Large intestine (tissue), 3 donors: ENCODE measurements at regions not wholly inside any gene's neighbourhood (a gene's known extent, or its start where the extent isn't known, plus 50 kb on each side); places are given as distances from the start of the nearest gene placed in this dataset.

Experiments used
- DNase-seq, 2 donors: peaks; one replicate each; pipeline versions ENCODE4 v3.0.0 to v3.0.0-alpha.2; 2013
- H3K27ac ChIP-seq: one replicate; pipeline ENCODE4 v1.5.1; 2013; ENCODE audit warnings: low read length
- H3K27me3 ChIP-seq: 2 replicates; pipeline ENCODE4 v1.6.1; 2013; ENCODE audit warnings: low read length; ENCODE audit not compliant: control insufficient read depth, insufficient read depth
- H3K36me3 ChIP-seq: 2 replicates; pipeline ENCODE4 v1.6.1; 2013; ENCODE audit warnings: low read length; ENCODE audit not compliant: control insufficient read depth, insufficient read depth
- H3K4me1 ChIP-seq: one replicate; pipeline ENCODE4 v1.6.1; 2013; ENCODE audit warnings: low read length; ENCODE audit not compliant: control insufficient read depth, insufficient read depth
- H3K4me3 ChIP-seq: one replicate; pipeline ENCODE4 v1.5.1; 2013; ENCODE audit warnings: low read length
- H3K9me3 ChIP-seq: one replicate; pipeline ENCODE4 v1.6.1; 2013; ENCODE audit warnings: mild to moderate bottlenecking, low read depth, low read length, moderate library complexity; ENCODE audit not compliant: control insufficient read depth
- WGBS: methylation state at CpG from one replicate; pipeline ENCODE4 v1.1.5; 2013; ENCODE audit warnings: low lambda C conversion rate; ENCODE audit not compliant: insufficient coverage; 5-methylcytosine and 5-hydroxymethylcytosine counted together

DNA sequence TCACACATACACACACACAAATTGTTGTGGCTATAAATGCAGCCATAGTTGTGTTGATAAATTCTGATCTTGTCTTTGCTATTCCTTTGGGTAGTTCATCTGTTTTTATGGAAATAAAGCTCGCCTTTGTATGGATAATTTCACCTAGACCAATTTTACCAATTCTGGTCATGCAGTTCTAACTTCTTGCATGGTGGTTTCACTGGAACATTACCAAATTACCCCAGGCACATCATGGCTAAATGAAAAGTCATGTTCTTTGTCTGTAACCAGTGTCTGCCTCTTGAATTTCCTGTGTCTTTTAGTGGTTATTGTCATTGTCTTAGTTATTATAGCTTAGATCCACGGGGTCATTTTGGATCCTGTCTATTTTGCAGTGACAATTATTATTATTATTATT is 50.3 kb upstream of the TMC1 start:
- no peak overlapping the region for H3K4me3 ChIP-seq
- no peak for DNase-seq
- no peaks in the 10 kb centered on the region for H3K27me3 ChIP-seq
- no peaks in the 10 kb centered on the region for H3K36me3 ChIP-seq
- peaks cover 20% of the 10 kb centered on the region for H3K4me1 ChIP-seq
- no peak overlapping the region for H3K27ac ChIP-seq
- 90% methylated on average over 2 of the region's 2 CpGs for WGBS
- H3K9me3 ChIP-seq: no peaks in the 10 kb centered on the region

DNA sequence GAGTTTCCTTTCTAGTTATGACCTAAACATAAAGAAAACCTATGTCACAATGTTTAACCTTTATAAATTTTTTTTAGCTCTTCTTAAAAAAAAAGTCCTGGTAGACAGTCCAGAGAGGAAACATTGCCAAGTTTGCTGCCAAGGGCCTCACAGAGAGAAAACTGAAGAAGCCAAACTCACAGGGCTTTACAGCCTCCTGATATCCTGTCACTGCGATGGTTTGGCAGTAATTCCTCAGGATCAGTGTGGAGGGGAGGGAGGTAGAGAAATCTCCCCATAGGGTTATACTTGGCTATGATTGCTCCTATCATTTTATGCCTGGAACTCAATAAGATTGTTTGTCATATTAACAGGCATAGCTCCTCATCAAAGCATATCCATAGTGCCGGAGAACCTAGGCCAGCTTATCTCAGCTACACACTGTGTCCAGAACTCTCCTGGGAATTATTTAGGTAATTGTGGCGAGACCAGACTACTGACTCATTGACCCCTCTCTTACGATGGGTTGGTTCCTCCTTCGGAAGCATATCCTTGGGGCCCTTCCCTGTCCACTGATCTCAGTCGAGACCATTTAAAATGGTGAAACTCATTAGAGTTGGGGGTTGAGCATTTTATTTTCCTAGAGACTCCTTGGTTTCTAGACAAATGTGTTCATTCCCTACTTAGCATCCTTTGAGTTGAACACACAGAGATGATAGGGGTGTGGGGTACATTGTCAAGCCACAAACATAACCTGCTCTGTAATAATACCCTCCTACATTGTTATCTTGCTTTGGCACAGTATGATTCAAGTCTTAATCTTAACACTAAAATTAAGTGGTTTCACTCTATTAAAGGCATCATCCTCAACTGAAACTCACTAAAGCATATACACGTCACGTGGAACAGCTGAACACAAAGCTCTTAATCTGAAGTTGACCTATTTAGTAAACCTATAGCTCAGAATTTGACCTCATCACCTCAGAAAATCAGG is 53.4 kb upstream of the TMC1 start:
- H3K4me1 ChIP-seq: peaks cover under 1% of the 10 kb centered on the region
- no peak for DNase-seq
- no CpG with 5 or more reads among the region's 8 CpGs for WGBS

DNA sequence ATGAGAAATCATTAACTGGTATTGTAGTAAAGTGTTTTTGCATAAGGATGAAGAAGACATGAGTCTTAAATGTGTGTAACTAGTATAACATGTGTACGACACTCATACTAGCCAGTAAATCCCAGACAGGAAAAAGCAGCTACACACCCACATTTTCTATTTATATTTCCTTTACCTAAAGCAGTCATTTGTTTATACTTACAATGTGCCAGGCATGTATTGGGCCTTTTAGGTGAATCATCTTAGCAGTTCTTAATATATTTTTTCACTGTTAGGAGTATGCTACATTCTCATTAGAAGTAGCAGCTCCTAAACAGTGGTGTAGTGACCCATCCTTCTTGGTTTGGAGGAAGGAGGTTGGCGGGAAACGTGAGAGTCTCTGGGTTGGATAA is 55.8 kb upstream of the TMC1 start:
- no peak overlapping the region for H3K4me3 ChIP-seq
- H3K36me3 ChIP-seq: no peaks in the 10 kb centered on the region
- H3K4me1 ChIP-seq: peaks cover 12% of the 10 kb centered on the region
- no peaks in the 10 kb centered on the region for H3K27me3 ChIP-seq
- no peaks in the 10 kb centered on the region for H3K9me3 ChIP-seq
- no peak overlapping the region for H3K27ac ChIP-seq
- 100% methylated on average over 2 of the region's 3 CpGs for WGBS
- no peak for DNase-seq

More for the DNA sequence above, 53.4 kb upstream of the TMC1 start:
- Histone ChIP-seq H3K4me3 (no peak overlapping the region), H3K9me3 (no peaks in the 10 kb centered on the region), H3K36me3 (no peaks in the 10 kb centered on the region), H3K27me3 (no peaks in the 10 kb centered on the region), H3K27ac (no peak overlapping the region)

DNA sequence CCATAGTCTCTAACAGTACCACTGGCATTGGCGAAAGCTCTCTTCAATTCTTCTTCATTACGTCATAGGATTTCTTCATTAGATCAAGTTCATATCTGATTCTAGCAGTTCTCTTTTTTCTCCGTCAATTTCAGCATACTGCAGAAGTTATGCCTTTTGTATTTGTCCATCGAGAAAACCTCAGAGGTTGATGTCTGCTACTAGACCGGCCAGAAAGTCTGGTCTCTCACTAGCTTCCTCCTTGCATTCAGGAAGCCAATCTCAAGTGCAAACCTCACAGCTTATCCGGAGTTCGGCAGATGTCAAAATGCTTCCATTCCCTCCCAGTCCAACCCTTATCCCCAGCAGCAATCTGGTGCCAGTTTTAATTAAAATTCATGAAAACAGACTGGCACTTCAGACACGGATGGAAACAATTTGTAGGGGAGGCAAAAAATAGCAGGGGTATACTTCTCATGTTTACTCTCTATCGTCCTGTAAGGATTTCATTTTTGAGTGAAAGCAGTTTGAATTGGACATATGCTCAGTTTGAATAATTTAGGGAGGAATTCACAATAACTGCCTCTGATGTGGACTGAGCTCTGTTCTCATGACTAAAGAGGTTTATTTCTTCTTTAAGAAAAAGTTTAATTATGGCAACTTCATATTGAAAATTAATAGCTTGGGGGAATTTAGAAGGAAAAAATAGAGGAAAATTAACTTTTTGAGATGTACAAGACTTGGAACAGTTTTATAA is 56.4 kb upstream of the TMC1 start:
- H3K4me3 ChIP-seq: no peak overlapping the region
- 95% methylated on average over 4 of the region's 9 CpGs for WGBS
- H3K27me3 ChIP-seq: no peaks in the 10 kb centered on the region
- H3K4me1 ChIP-seq: peaks cover 17% of the 10 kb centered on the region
- H3K27ac ChIP-seq: no peak overlapping the region
- no peak for DNase-seq
- no peaks in the 10 kb centered on the region for H3K9me3 ChIP-seq
- H3K36me3 ChIP-seq: no peaks in the 10 kb centered on the region

DNA sequence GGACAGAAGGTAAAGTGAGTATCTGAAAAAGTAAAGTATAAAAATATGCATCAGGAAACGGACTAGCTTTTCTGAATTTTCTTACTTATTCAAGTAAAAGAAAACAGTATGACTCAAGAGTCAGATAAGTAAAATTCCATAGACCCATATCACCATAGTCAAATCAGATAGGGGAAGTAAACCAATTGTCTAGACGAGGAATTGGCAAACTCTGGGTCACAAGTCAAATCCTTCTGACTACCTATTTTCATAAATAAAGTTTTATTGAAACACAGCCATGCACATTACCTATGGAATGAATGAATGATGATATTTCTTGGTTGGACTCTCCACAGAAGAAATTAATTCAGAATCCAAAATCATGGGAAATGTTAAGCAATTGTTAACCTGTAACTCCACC is 59.1 kb upstream of the TMC1 start:
- 88% methylated on average over 1 of the region's 2 CpGs for WGBS
- peak in 1 of 2 donors; percentile 30 for DNase-seq
- Histone ChIP-seq H3K36me3 (no peaks in the 10 kb centered on the region), H3K27ac (no peak overlapping the region), H3K4me1 (peaks cover 26% of the 10 kb centered on the region), H3K9me3 (no peaks in the 10 kb centered on the region), H3K4me3 (no peak overlapping the region), H3K27me3 (no peaks in the 10 kb centered on the region)

DNA sequence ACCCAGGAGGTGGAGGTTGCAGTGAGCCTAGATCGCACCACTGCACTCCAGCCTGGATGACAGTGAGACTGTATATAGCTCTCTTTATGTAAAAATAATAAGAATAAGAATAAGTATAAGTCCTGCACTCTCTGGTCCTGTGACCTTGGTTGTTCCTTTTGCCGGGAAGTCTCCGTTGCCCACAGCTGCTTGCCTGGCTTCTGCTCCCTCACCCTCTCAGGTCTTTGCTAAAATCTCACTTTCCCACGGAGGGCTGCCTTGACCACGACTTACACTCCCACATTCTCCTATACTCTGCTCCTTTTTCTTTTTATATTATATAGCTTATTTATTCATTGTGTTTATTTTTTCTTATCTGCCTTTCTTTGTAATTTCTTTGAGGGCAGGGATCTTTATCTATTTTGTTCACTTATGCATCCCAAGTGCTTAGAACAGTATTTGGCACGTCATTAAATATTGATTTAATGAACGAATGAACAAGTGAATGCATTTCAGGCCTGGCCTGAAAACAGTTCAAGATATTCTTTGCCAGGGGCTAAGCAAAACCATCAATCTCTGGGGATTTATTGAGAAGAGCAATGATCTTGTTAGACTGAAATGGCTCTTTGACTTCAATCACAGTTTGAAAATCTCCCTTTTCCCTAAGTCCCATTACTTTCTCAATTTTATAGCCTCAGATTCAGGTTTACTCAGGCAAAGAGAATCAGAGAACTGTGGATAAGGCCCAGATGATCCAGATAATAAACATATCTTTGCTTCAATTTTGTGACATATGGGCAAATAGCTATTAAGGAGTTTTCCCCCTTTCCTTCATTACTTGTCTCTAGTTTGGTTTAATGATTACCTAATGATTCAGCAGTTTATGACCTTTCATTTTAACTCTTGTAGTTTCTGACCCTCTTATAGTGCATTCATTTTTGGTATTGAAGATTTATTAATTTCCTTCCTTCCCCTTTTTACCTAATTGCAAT is 60.8 kb upstream of the TMC1 start:
- no peaks in the 10 kb centered on the region for H3K36me3 ChIP-seq
- H3K9me3 ChIP-seq: no peaks in the 10 kb centered on the region
- peak overlapping the region; percentile 35 for H3K27ac ChIP-seq
- WGBS: 28% methylated on average over 6 of the region's 7 CpGs
- DNase-seq: peak in 1 of 2 donors; percentile 51
- H3K4me1 ChIP-seq: peaks cover 26% of the 10 kb centered on the region
- no peak overlapping the region for H3K4me3 ChIP-seq
- no peaks in the 10 kb centered on the region for H3K27me3 ChIP-seq

- peak in 1 of 2 donors; percentile 19 for DNase-seq
- WGBS: no CpG with 5 or more reads among the region's 1 CpG
- Histone ChIP-seq H3K9me3 (no peaks in the 10 kb centered on the region), H3K4me1 (peaks cover 31% of the 10 kb centered on the region), H3K36me3 (no peaks in the 10 kb centered on the region), H3K4me3 (no peak overlapping the region), H3K27ac (no peak overlapping the region), H3K27me3 (no peaks in the 10 kb centered on the region)
These were observed 62.1 kb upstream of the TMC1 start for GRCh38 chr9:72459308-72459707.

GRCh38 chr9:72458153-72458552 is 63.3 kb upstream of the TMC1 start:
- no peak for DNase-seq

DNA sequence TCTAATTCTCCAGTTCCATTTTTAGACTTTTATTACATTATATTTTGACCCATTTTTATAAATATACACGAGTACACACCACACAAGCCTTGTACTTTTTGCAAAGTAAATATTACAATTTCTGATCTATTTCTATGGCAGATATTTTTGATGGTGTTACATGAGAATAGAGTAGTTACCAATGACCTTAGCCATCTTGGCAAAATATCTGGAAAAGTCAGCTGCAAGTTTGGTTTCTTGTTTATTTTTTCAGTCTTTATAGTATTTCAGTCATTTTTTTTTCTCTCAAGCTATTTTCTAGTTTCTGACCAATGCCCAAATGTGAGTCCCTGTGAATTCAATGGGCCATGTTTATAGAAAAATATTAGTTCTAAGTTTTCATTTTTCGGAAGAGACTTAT is 64.0 kb upstream of the TMC1 start:
- Histone ChIP-seq H3K27me3 (no peaks in the 10 kb centered on the region), H3K4me1 (peaks cover 26% of the 10 kb centered on the region), H3K27ac (no peak overlapping the region), H3K36me3 (no peaks in the 10 kb centered on the region), H3K4me3 (no peak overlapping the region), H3K9me3 (no peaks in the 10 kb centered on the region)
- WGBS: 100% methylated on average over 2 of the region's 2 CpGs
- DNase-seq: no peak

More at GRCh38 chr9:72458153-72458552, 63.3 kb upstream of the TMC1 start:
- H3K9me3 ChIP-seq: no peaks in the 10 kb centered on the region
- H3K4me3 ChIP-seq: no peak overlapping the region
- no peaks in the 10 kb centered on the region for H3K27me3 ChIP-seq
- no peak overlapping the region for H3K27ac ChIP-seq
- H3K36me3 ChIP-seq: no peaks in the 10 kb centered on the region
- H3K4me1 ChIP-seq: peaks cover 31% of the 10 kb centered on the region
